Stimulated activated CD8-positive, alpha-beta memory T cell treated with anti-CD3 and anti-CD28 coated beads, Interleukin-4, amount 100 ng/mL, for 1 hour (primary cell): ENCODE measurements at regions not wholly inside any gene's neighbourhood (a gene's known extent, or its start where the extent isn't known, plus 50 kb on each side); places are given as distances from the start of the nearest gene placed in this dataset.

Experiments used
- DNase-seq, 2 donors: peaks; one replicate each; pipeline ENCODE4 v3.0.0-alpha.2; 2020; ENCODE audit warnings: low read depth in 2 of 2, low spot score in 1 of 2

- DNase-seq: no peak
Observed at GRCh38 chr16:51753467-51754127, 602.5 kb upstream of the SALL1 start.

- no peak for DNase-seq
Observed at GRCh38 chr16:51752438-51752995, 601.4 kb upstream of the SALL1 start.

GRCh38 chr16:51747329-51747728 is 596.3 kb upstream of the SALL1 start:
- no peak for DNase-seq

GRCh38 chr16:51734220-51734619 is 583.1 kb upstream of the SALL1 start:
- DNase-seq: no peak

GRCh38 chr16:51733181-51733580 is 582.1 kb upstream of the SALL1 start:
- DNase-seq: no peak

GRCh38 chr16:51731160-51731559 is 580.1 kb upstream of the SALL1 start:
- DNase-seq: no peak

GRCh38 chr16:51723036-51723724 is 572.1 kb upstream of the SALL1 start:
- no peak for DNase-seq

- DNase-seq: no peak
Observed at GRCh38 chr16:51722467-51722866, 571.4 kb upstream of the SALL1 start.

GRCh38 chr16:51719376-51719775 is 568.3 kb upstream of the SALL1 start:
- no peak for DNase-seq

GRCh38 chr16:51716195-51716594 is 565.1 kb upstream of the SALL1 start:
- no peak for DNase-seq

GRCh38 chr16:51713502-51713901 is 562.4 kb upstream of the SALL1 start:
- no peak for DNase-seq

GRCh38 chr16:51710905-51711563 is 560.0 kb upstream of the SALL1 start:
- no peak for DNase-seq

GRCh38 chr16:51710186-51710585 is 559.1 kb upstream of the SALL1 start:
- DNase-seq: no peak

GRCh38 chr16:51708861-51709260 is 557.8 kb upstream of the SALL1 start:
- DNase-seq: no peak

GRCh38 chr16:51707666-51708065 is 556.6 kb upstream of the SALL1 start:
- no peak for DNase-seq

- DNase-seq: no peak
Observed at GRCh38 chr16:51705142-51705541, 554.1 kb upstream of the SALL1 start.

GRCh38 chr16:51701025-51701424 is 550.0 kb upstream of the SALL1 start:
- no peak for DNase-seq

- DNase-seq: no peak
Observed at GRCh38 chr16:51699686-51700396, 548.8 kb upstream of the SALL1 start.

GRCh38 chr16:51698647-51699046 is 547.6 kb upstream of the SALL1 start:
- no peak for DNase-seq

- DNase-seq: no peak
Observed at GRCh38 chr16:51697454-51697853, 546.4 kb upstream of the SALL1 start.

- DNase-seq: no peak
Observed at GRCh38 chr16:51696376-51696775, 545.3 kb upstream of the SALL1 start.
